CD4-positive, alpha-beta T cell (primary cell): ENCODE measurements at regions not wholly inside any gene's neighbourhood (a gene's known extent, or its start where the extent isn't known, plus 50 kb on each side); places are given as distances from the start of the nearest gene placed in this dataset.
"Not testable (repeated sequence)": the region's sequence is repeated elsewhere in the genome, so short reads cannot be mapped to it uniquely, and the experiment has no call there.

Experiments used
- ATAC-seq: fragments of 200-7000 bp; cut with Tn5 transposase; one replicate; pipeline ENCODE4 v1.10.0; 2022; ENCODE audit warnings: mild to moderate bottlenecking; ENCODE audit not compliant: poor library complexity
- CTCF ChIA-PET: fragments of 350-600 bp; sonication (Branson Sonifier 250); formaldehyde crosslinking; loops from one replicate; lab custom pipeline; 2021; ENCODE audit warnings: antibody characterized with exemption, inconsistent platforms; lab: Charles Lee
- POLR2A ChIA-PET: fragments of 350-600 bp; sonication (Branson Sonifier 250); formaldehyde crosslinking; loops from one replicate; lab custom pipeline; 2021; ENCODE audit warnings: antibody characterized with exemption, inconsistent platforms; lab: Charles Lee
- DNase-seq, 14 experiments: peaks; one replicate each; pipeline ENCODE4 v3.0.0-alpha.2; 2013 to 2020; ENCODE audit warnings: mixed read lengths in 2 of 14
- H3K27ac ChIP-seq, 2 donors: one replicate each; pipeline versions ENCODE4 v1.5.1 to v1.7.0; 2013; ENCODE audit warnings: low read length in 2 of 2, low read depth in 1 of 2, mild to moderate bottlenecking in 1 of 2
- H3K27me3 ChIP-seq, 2 experiments: 1 replicate in 1 of 2; 2 replicates in 1 of 2; pipeline versions ENCODE4 v1.6.1 to v1.7.0; 2013; ENCODE audit warnings: low read length in 2 of 2, control low read depth in 1 of 2, mild to moderate bottlenecking in 1 of 2, moderate library complexity in 1 of 2; ENCODE audit not compliant: insufficient read depth in 2 of 2, control insufficient read depth in 1 of 2
- H3K36me3 ChIP-seq: one replicate; pipeline ENCODE4 v1.6.1; 2013; ENCODE audit warnings: low read length, control low read depth; ENCODE audit not compliant: insufficient read depth
- H3K4me1 ChIP-seq: one replicate; pipeline ENCODE4 v1.6.1; 2013; ENCODE audit warnings: low read length, control low read depth; ENCODE audit not compliant: insufficient read depth
- H3K4me3 ChIP-seq: one replicate; pipeline ENCODE4 v1.5.1; 2013; ENCODE audit warnings: mild to moderate bottlenecking, low read length, moderate library complexity
- H3K9me3 ChIP-seq, 2 experiments: 1 replicate in 1 of 2; 2 replicates in 1 of 2; pipeline versions ENCODE4 v1.6.1 to v1.7.0; 2013; ENCODE audit warnings: low read length in 2 of 2, mild to moderate bottlenecking in 2 of 2, control low read depth in 1 of 2, moderate library complexity in 1 of 2; ENCODE audit not compliant: control insufficient read depth in 1 of 2, insufficient read depth in 1 of 2
- H3K27ac Mint-ChIP-seq: one replicate; pipeline ENCODE4 v1.8.0; 2020; ENCODE audit warnings: mixed read lengths
- H3K27me3 Mint-ChIP-seq: one replicate; pipeline ENCODE4 v1.8.0; 2021; ENCODE audit warnings: mixed read lengths
- H3K36me3 Mint-ChIP-seq: one replicate; pipeline ENCODE4 v1.8.0; 2021; ENCODE audit warnings: low read depth, mixed read lengths
- H3K4me1 Mint-ChIP-seq: one replicate; pipeline ENCODE4 v1.8.0; 2021; ENCODE audit warnings: low read depth, mixed read lengths
- H3K4me3 Mint-ChIP-seq: one replicate; pipeline ENCODE4 v1.8.0; 2020; ENCODE audit warnings: mild to moderate bottlenecking, mixed read lengths
- H3K9me3 Mint-ChIP-seq: one replicate; pipeline ENCODE4 v1.8.0; 2020; ENCODE audit warnings: mixed read lengths
- intact Hi-C, 2 experiments: fragments of 100-400 bp; cut with DNase I in 1 of 2; cut with micrococcal nuclease in 1 of 2; formaldehyde crosslinking; loops; one replicate each; pipeline versions ENCODE4 v1.15.1 to v1.9.0; 2023 to 2025; cut with DNase I, micrococcal nuclease
- TF ChIP-seq, protein P1 (sequence below): fragments of 200-600 bp; IDR thresholded peaks from one replicate; pipeline ENCODE4 v1.8.0; 2022; ENCODE audit warnings: antibody characterized with exemption, mild to moderate bottlenecking

GRCh38 chr5:90051756-90052155, 357.8 kb downstream of the CETN3 start:
- H3K4me1 Mint-ChIP-seq, result no peaks in the 10 kb centered on the region
- no peak overlapping the region for H3K27ac Mint-ChIP-seq
- Histone ChIP-seq H3K27ac (no peak overlapping the region), H3K4me3 (no peak overlapping the region), H3K36me3 (no peaks in the 10 kb centered on the region), H3K4me1 (no peaks in the 10 kb centered on the region), H3K27me3 (no peaks in the 10 kb centered on the region), H3K9me3 (no peaks in the 10 kb centered on the region)
- DNase-seq, result no peak
- TF ChIP-seq, protein P1, sequence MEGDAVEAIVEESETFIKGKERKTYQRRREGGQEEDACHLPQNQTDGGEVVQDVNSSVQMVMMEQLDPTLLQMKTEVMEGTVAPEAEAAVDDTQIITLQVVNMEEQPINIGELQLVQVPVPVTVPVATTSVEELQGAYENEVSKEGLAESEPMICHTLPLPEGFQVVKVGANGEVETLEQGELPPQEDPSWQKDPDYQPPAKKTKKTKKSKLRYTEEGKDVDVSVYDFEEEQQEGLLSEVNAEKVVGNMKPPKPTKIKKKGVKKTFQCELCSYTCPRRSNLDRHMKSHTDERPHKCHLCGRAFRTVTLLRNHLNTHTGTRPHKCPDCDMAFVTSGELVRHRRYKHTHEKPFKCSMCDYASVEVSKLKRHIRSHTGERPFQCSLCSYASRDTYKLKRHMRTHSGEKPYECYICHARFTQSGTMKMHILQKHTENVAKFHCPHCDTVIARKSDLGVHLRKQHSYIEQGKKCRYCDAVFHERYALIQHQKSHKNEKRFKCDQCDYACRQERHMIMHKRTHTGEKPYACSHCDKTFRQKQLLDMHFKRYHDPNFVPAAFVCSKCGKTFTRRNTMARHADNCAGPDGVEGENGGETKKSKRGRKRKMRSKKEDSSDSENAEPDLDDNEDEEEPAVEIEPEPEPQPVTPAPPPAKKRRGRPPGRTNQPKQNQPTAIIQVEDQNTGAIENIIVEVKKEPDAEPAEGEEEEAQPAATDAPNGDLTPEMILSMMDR, result no peak
- CTCF ChIA-PET, result no interaction called here
- no peaks in the 10 kb centered on the region for H3K27me3 Mint-ChIP-seq
- H3K9me3 Mint-ChIP-seq, result peaks cover 2% of the 10 kb centered on the region
- ATAC-seq, result no peak
- H3K36me3 Mint-ChIP-seq, result no peaks in the 10 kb centered on the region
- POLR2A ChIA-PET, result no interaction called here
- intact Hi-C loops, result no loop called here
- no peak overlapping the region for H3K4me3 Mint-ChIP-seq

DNA sequence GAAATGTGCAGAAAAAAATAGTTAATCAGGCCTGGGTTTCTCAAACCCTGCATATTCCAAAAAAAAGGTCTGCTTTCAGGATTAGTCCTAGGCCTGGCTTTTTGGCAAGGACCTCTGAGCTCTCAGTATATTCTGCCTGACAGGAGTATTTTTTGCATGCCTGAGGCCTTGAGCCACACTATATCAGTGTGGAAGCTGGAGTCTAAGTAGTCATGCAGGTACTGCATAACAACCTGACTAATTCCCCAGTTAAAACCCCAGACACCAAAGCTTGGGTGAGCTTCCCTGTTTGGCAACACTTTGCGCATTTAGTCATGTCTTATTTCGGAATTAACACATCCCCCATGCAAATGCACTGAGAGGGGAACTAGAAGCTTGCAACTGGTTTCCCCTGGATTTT, 359.5 kb downstream of the CETN3 start:
- no peak overlapping the region for H3K4me3 ChIP-seq
- H3K4me1 Mint-ChIP-seq, result no peaks in the 10 kb centered on the region
- no peak overlapping the region for H3K27ac Mint-ChIP-seq
- H3K27ac ChIP-seq, result no peak overlapping the region
- H3K36me3 ChIP-seq, result no peaks in the 10 kb centered on the region
- peaks cover 3% of the 10 kb centered on the region for H3K9me3 Mint-ChIP-seq
- DNase-seq, result no peak
- peaks cover 0 to 7% of the 10 kb centered on the region in 2 experiments for H3K9me3 ChIP-seq
- intact Hi-C loops, result no loop called here
- no peaks in the 10 kb centered on the region for H3K27me3 ChIP-seq
- no peak overlapping the region for H3K4me3 Mint-ChIP-seq
- ATAC-seq, result no peak
- TF ChIP-seq, protein P1, result no peak
- no peaks in the 10 kb centered on the region for H3K36me3 Mint-ChIP-seq
- ChIA-PET CTCF (no interaction called here), POLR2A (no interaction called here)
- no peaks in the 10 kb centered on the region for H3K4me1 ChIP-seq
- H3K27me3 Mint-ChIP-seq, result no peaks in the 10 kb centered on the region

- Mint-ChIP-seq H3K4me3 (no peak overlapping the region), H3K27me3 (no peaks in the 10 kb centered on the region), H3K27ac (no peak overlapping the region), H3K36me3 (no peaks in the 10 kb centered on the region), H3K4me1 (no peaks in the 10 kb centered on the region), H3K9me3 (peaks cover 3% of the 10 kb centered on the region)
- TF ChIP-seq, protein P1, result no peak
- H3K4me3 ChIP-seq, result no peak overlapping the region
- ChIA-PET CTCF (no interaction called here), POLR2A (no interaction called here)
- intact Hi-C loops, result no loop called here
- H3K27ac ChIP-seq, result no peak overlapping the region
- H3K36me3 ChIP-seq, result no peaks in the 10 kb centered on the region
- peaks cover 0 to 10% of the 10 kb centered on the region in 2 experiments for H3K9me3 ChIP-seq
- ATAC-seq, result no peak
- DNase-seq, result no peak
- no peaks in the 10 kb centered on the region for H3K27me3 ChIP-seq
- H3K4me1 ChIP-seq, result no peaks in the 10 kb centered on the region
Observed at GRCh38 chr5:90047113-90047512, 362.4 kb downstream of the CETN3 start.

GRCh38 chr5:90040082-90040481, 369.5 kb downstream of the CETN3 start:
- H3K4me3 ChIP-seq, ATAC-seq, intact Hi-C loops, H3K36me3 ChIP-seq, H3K4me1 ChIP-seq, H3K9me3 Mint-ChIP-seq, DNase-seq, H3K9me3 ChIP-seq, H3K27me3 Mint-ChIP-seq, H3K4me3 Mint-ChIP-seq, H3K4me1 Mint-ChIP-seq, POLR2A ChIA-PET, H3K27me3 ChIP-seq, H3K27ac Mint-ChIP-seq, CTCF ChIA-PET, H3K27ac ChIP-seq, H3K36me3 Mint-ChIP-seq: not testable (repeated sequence)
